Natural killer cell (primary cell): ENCODE measurements at regions not wholly inside any gene's neighbourhood (a gene's known extent, or its start where the extent isn't known, plus 50 kb on each side); places are given as distances from the start of the nearest gene placed in this dataset.
"Not testable (repeated sequence)": the region's sequence is repeated elsewhere in the genome, so short reads cannot be mapped to it uniquely, and the experiment has no call there.

Experiments
- ATAC-seq, 3 donors: fragments of 150-1000 bp in 2 of 3; fragments of 200-7000 bp in 1 of 3; cut with Tn5 transposase; 1 replicate in 1 of 3; 2 replicates in 2 of 3; pipeline ENCODE4 v1.10.0; 2021; ENCODE audit warnings: mild to moderate bottlenecking in 2 of 3, moderate library complexity in 2 of 3
- DNase-seq, 2 donors: peaks; one replicate each; pipeline versions ENCODE4 v3.0.0 to v3.0.0-alpha.2; 2013 to 2021; ENCODE audit warnings: mixed read lengths in 1 of 2
- H3K27ac ChIP-seq: one replicate; pipeline ENCODE4 v1.5.1; 2013; ENCODE audit warnings: mild to moderate bottlenecking, low read length
- H3K27me3 ChIP-seq: one replicate; pipeline ENCODE4 v1.6.1; 2013; ENCODE audit warnings: low read length; ENCODE audit not compliant: control insufficient read depth, insufficient read depth
- H3K36me3 ChIP-seq: one replicate; pipeline ENCODE4 v1.6.1; 2013; ENCODE audit warnings: low read length; ENCODE audit not compliant: control insufficient read depth, insufficient read depth
- H3K4me1 ChIP-seq: one replicate; pipeline ENCODE4 v1.6.1; 2013; ENCODE audit warnings: low read length; ENCODE audit not compliant: control insufficient read depth, insufficient read depth
- H3K4me3 ChIP-seq: one replicate; pipeline ENCODE4 v1.5.1; 2013; ENCODE audit warnings: low read length
- H3K9me3 ChIP-seq: one replicate; pipeline ENCODE4 v1.6.1; 2013; ENCODE audit warnings: low read length; ENCODE audit not compliant: control insufficient read depth, insufficient read depth
- H3K27ac Mint-ChIP-seq, 2 donors: one replicate each; pipeline ENCODE4 v1.8.0; 2022; ENCODE audit warnings: mild to moderate bottlenecking in 2 of 2, mixed read lengths in 2 of 2, moderate library complexity in 1 of 2
- H3K27me3 Mint-ChIP-seq, 2 donors: one replicate each; pipeline ENCODE4 v1.8.0; 2022; ENCODE audit warnings: low read depth in 2 of 2, mixed read lengths in 2 of 2
- H3K36me3 Mint-ChIP-seq: one replicate; pipeline ENCODE4 v1.8.0; 2022; ENCODE audit warnings: mixed read lengths
- H3K4me1 Mint-ChIP-seq, 2 donors: one replicate each; pipeline ENCODE4 v1.8.0; 2022; ENCODE audit warnings: mixed read lengths in 2 of 2
- H3K4me3 Mint-ChIP-seq: one replicate; pipeline ENCODE4 v1.8.0; 2022; ENCODE audit warnings: mild to moderate bottlenecking, moderate library complexity, mixed read lengths
- H3K9me3 Mint-ChIP-seq, 2 donors: one replicate each; pipeline ENCODE4 v1.8.0; 2022; ENCODE audit warnings: mixed read lengths in 2 of 2
- CTCF ChIP-seq: fragments of 200-600 bp; IDR thresholded peaks from one replicate; pipeline ENCODE4 v1.8.0; 2022; ENCODE audit warnings: antibody characterized with exemption
- WGBS: methylation state at CpG from one replicate; pipeline ENCODE4 v1.1.7; 2013; ENCODE audit warnings: missing lambda C conversion rate; ENCODE audit not compliant: insufficient coverage; 5-methylcytosine and 5-hydroxymethylcytosine counted together
- intact Hi-C: fragments of 100-400 bp; cut with micrococcal nuclease; formaldehyde crosslinking; loops from one replicate; pipeline ENCODE4 v1.14.2; 2022

- H3K9me3 ChIP-seq = no peaks in the 10 kb centered on the region
- WGBS = 77% methylated on average over 2 of the region's 3 CpGs
- Mint-ChIP-seq H3K4me1 (no peaks in the 10 kb centered on the region), H3K9me3 (no peaks in the 10 kb centered on the region), H3K27ac (no peak overlapping the region), H3K27me3 (no peaks in the 10 kb centered on the region), H3K36me3 (no peaks in the 10 kb centered on the region), H3K4me3 (no peak overlapping the region)
- ATAC-seq (no peak), DNase-seq (no peak)
- no peak overlapping the region for H3K27ac ChIP-seq
- H3K36me3 ChIP-seq = no peaks in the 10 kb centered on the region
- no peaks in the 10 kb centered on the region for H3K4me1 ChIP-seq
- no peak for TF ChIP-seq CTCF
- H3K27me3 ChIP-seq = no peaks in the 10 kb centered on the region
- intact Hi-C loops = no loop called here
- H3K4me3 ChIP-seq = no peak overlapping the region
Observed at GRCh38 chr5:155826611-155827507, 500.1 kb upstream of the SGCD start.

DNA sequence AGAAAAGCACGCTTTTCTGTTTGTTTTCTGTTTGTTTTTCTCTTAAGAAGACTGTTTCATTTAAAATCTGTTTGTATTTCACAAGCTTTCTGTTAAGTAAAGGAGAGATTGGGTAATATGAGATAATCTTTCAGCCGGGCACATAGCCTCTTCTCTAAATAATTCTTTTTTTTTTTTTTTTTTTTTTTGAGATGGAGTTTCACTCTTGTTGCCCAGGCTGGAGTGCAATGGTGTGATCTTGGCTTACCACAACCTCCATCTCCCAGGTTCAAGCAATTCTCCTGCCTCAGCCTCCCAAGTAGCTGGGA is 499.5 kb upstream of the SGCD start:
- not testable (repeated sequence) for ATAC-seq

DNA sequence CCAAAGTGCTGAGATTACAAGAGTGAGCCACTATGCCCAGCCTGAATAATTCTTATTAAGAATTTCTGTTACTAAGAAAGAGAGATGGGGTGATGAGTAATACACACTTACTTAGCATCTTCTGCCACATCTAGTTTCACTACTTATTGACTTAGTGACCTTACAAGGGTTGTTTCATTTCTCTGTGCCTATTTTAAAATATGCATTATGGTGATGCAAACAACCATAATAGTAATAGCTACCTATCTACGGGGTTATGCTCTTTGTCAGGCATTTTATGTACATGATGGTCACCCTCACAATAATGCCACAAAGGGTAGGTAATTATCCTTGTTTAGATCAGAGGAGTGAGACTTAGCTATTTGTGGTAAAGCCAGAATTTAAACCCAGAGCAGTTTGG is 499.0 kb upstream of the SGCD start:
- ATAC-seq (no peak), DNase-seq (no peak)
- H3K36me3 Mint-ChIP-seq = no peaks in the 10 kb centered on the region
- no peaks in the 10 kb centered on the region for H3K9me3 ChIP-seq
- H3K27ac Mint-ChIP-seq = no peak overlapping the region
- no peaks in the 10 kb centered on the region for H3K4me1 Mint-ChIP-seq
- H3K27me3 ChIP-seq = no peaks in the 10 kb centered on the region
- H3K4me3 ChIP-seq = no peak overlapping the region
- no peaks in the 10 kb centered on the region for H3K4me1 ChIP-seq
- H3K27ac ChIP-seq = no peak overlapping the region
- no peaks in the 10 kb centered on the region for H3K36me3 ChIP-seq
- intact Hi-C loops = no loop called here
- no peaks in the 10 kb centered on the region for H3K27me3 Mint-ChIP-seq
- no peaks in the 10 kb centered on the region for H3K9me3 Mint-ChIP-seq
- TF ChIP-seq CTCF = no peak
- no peak overlapping the region for H3K4me3 Mint-ChIP-seq
- WGBS = no CpG with 5 or more reads among the region's 1 CpG

More for the DNA sequence above, 499.5 kb upstream of the SGCD start:
- H3K4me3 Mint-ChIP-seq, H3K27ac ChIP-seq, intact Hi-C loops, H3K4me3 ChIP-seq, H3K27me3 ChIP-seq, H3K4me1 ChIP-seq, H3K27ac Mint-ChIP-seq, H3K9me3 Mint-ChIP-seq, H3K9me3 ChIP-seq, H3K27me3 Mint-ChIP-seq, H3K36me3 Mint-ChIP-seq, H3K4me1 Mint-ChIP-seq, H3K36me3 ChIP-seq, DNase-seq: not testable (repeated sequence)
- WGBS = 100% methylated on average over 1 of the region's 2 CpGs

- H3K36me3 ChIP-seq = no peaks in the 10 kb centered on the region
- no peak overlapping the region for H3K27ac Mint-ChIP-seq
- no peak overlapping the region for H3K4me3 ChIP-seq
- H3K36me3 Mint-ChIP-seq = no peaks in the 10 kb centered on the region
- 84% methylated on average over 4 of the region's 4 CpGs for WGBS
- H3K27ac ChIP-seq = no peak overlapping the region
- no peaks in the 10 kb centered on the region for H3K27me3 Mint-ChIP-seq
- peaks cover 7% of the 10 kb centered on the region for H3K4me1 ChIP-seq
- intact Hi-C loops = loop anchor here (5.0 kb wide), 1 partner anchor 59 kb away; no protein-coding TSS in a partner anchor
- no peaks in the 10 kb centered on the region for H3K9me3 ChIP-seq
- no peak for TF ChIP-seq CTCF
- peaks cover 0 to 5% of the 10 kb centered on the region in 2 donors for H3K4me1 Mint-ChIP-seq
- DNase-seq (no peak), ATAC-seq (no peak)
- no peaks in the 10 kb centered on the region for H3K27me3 ChIP-seq
- H3K4me3 Mint-ChIP-seq = no peak overlapping the region
- no peaks in the 10 kb centered on the region for H3K9me3 Mint-ChIP-seq
Observed at GRCh38 chr5:155831491-155831890, 495.5 kb upstream of the SGCD start.
